Body of pancreas (tissue), 4 donors: ENCODE measurements at regions not wholly inside any gene's neighbourhood (a gene's known extent, or its start where the extent isn't known, plus 50 kb on each side); places are given as distances from the start of the nearest gene placed in this dataset.

Experiments used
- ATAC-seq: fragments of 150-250 bp; one replicate; pipeline ENCODE4 v1.9.1; 2016
- DNase-seq, 4 donors: peaks; one replicate each; pipeline ENCODE4 v3.0.0-alpha.2; 2019
- H3K27ac ChIP-seq, 4 donors: fragments of 200-600 bp; sonication (generic); 1 replicate in 3 of 4; 2 replicates in 1 of 4; pipeline versions ENCODE4 v1.5.1 to v1.6.1; 2016 to 2019; ENCODE audit warnings: mild to moderate bottlenecking in 1 of 4, mixed read lengths in 1 of 4, moderate library complexity in 1 of 4
- H3K27me3 ChIP-seq, 2 donors: fragments of 200-600 bp; sonication (generic); one replicate each; pipeline ENCODE4 v1.6.0; 2016; ENCODE audit warnings: mild to moderate bottlenecking in 1 of 2
- H3K36me3 ChIP-seq, 2 donors: fragments of 200-600 bp; sonication (generic); replicated peaks in 1 of 2; 2 replicates each; pipeline ENCODE4 v1.5.1; 2016; ENCODE audit warnings: low read depth in 2 of 2; ENCODE audit not compliant: insufficient read depth in 1 of 2
- H3K4me1 ChIP-seq: fragments of 200-600 bp; sonication (generic); one replicate; pipeline ENCODE4 v1.6.0; 2016
- H3K4me3 ChIP-seq, 2 donors: fragments of 200-600 bp; sonication (generic); 1 replicate in 1 of 2; 2 replicates in 1 of 2; pipeline ENCODE4 v1.5.1; 2016 to 2019
- H3K9me3 ChIP-seq, 3 donors: fragments of 200-600 bp; sonication (generic); 1 replicate in 2 of 3; 2 replicates in 1 of 3; pipeline ENCODE4 v1.5.1; 2016
- POLR2A ChIP-seq, 3 donors: fragments of 450-650 bp; IDR thresholded peaks; one replicate each; pipeline ENCODE4 v1.6.1; 2016; ENCODE audit warnings: antibody characterized with exemption in 3 of 3, mild to moderate bottlenecking in 2 of 3
- WGBS, 2 donors: methylation state at CpG; one replicate each; pipeline ENCODE4 v1.1.5; 2017; 5-methylcytosine and 5-hydroxymethylcytosine counted together
- intact Hi-C: fragments of 100-400 bp; cut with DNase I; formaldehyde crosslinking; loops from one replicate; pipeline ENCODE4 v1.15.1; 2023
- TF ChIP-seq, protein P1 (sequence below), 7 experiments: fragments of 450-650 bp in 4 of 7; fragments of 200-600 bp in 3 of 7; sonication (generic) in 3 of 7; IDR thresholded peaks; one replicate each; pipeline ENCODE4 v1.5.1; 2016 to 2019; ENCODE audit warnings: antibody characterized with exemption in 7 of 7

GRCh38 chr1:234961456-234962339, 166.9 kb downstream of the TOMM20 start:
- H3K4me1 ChIP-seq: peaks cover 86% of the 10 kb centered on the region
- intact Hi-C loops: no loop called here
- ATAC-seq (peak; percentile 39), DNase-seq (peak in 3 of 4 donors; percentile 44 to 78 (median 47))
- 39 to 41% methylated on average over 7 to 9 of the region's 9 CpGs for WGBS, 2 donors
- no peaks in the 10 kb centered on the region for H3K9me3 ChIP-seq
- H3K4me3 ChIP-seq: no peak overlapping the region
- no peaks in the 10 kb centered on the region for H3K36me3 ChIP-seq
- H3K27me3 ChIP-seq: no peaks in the 10 kb centered on the region
- TF ChIP-seq, protein P1, sequence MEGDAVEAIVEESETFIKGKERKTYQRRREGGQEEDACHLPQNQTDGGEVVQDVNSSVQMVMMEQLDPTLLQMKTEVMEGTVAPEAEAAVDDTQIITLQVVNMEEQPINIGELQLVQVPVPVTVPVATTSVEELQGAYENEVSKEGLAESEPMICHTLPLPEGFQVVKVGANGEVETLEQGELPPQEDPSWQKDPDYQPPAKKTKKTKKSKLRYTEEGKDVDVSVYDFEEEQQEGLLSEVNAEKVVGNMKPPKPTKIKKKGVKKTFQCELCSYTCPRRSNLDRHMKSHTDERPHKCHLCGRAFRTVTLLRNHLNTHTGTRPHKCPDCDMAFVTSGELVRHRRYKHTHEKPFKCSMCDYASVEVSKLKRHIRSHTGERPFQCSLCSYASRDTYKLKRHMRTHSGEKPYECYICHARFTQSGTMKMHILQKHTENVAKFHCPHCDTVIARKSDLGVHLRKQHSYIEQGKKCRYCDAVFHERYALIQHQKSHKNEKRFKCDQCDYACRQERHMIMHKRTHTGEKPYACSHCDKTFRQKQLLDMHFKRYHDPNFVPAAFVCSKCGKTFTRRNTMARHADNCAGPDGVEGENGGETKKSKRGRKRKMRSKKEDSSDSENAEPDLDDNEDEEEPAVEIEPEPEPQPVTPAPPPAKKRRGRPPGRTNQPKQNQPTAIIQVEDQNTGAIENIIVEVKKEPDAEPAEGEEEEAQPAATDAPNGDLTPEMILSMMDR (IDR thresholded peaks at IDR 0.05): no peak
- peak in 2 of 3 donors; percentile 29 to 34 for TF ChIP-seq POLR2A (IDR thresholded peaks at IDR 0.05)
- peak overlapping the region; percentile 87 to 96 (median 94) for H3K27ac ChIP-seq

GRCh38 chr1:234960722-234961455, 167.7 kb downstream of the TOMM20 start:
- intact Hi-C loops: no loop called here
- Histone ChIP-seq H3K9me3 (no peaks in the 10 kb centered on the region), H3K27me3 (no peaks in the 10 kb centered on the region), H3K36me3 (no peaks in the 10 kb centered on the region), H3K4me1 (peaks cover 94% of the 10 kb centered on the region), H3K4me3 (no peak overlapping the region), H3K27ac (peak overlapping the region; percentile 87 to 96 (median 94))
- TF ChIP-seq, protein P1 (IDR thresholded peaks at IDR 0.05): no peak
- peak in 2 of 3 donors; percentile 22 to 37 for TF ChIP-seq POLR2A (IDR thresholded peaks at IDR 0.05)
- ATAC-seq (peak; percentile 76), DNase-seq (peak; percentile 73 to 91 (median 79))
- WGBS, 2 donors: 19% methylated on average over 16 to 17 of the region's 17 CpGs

DNA sequence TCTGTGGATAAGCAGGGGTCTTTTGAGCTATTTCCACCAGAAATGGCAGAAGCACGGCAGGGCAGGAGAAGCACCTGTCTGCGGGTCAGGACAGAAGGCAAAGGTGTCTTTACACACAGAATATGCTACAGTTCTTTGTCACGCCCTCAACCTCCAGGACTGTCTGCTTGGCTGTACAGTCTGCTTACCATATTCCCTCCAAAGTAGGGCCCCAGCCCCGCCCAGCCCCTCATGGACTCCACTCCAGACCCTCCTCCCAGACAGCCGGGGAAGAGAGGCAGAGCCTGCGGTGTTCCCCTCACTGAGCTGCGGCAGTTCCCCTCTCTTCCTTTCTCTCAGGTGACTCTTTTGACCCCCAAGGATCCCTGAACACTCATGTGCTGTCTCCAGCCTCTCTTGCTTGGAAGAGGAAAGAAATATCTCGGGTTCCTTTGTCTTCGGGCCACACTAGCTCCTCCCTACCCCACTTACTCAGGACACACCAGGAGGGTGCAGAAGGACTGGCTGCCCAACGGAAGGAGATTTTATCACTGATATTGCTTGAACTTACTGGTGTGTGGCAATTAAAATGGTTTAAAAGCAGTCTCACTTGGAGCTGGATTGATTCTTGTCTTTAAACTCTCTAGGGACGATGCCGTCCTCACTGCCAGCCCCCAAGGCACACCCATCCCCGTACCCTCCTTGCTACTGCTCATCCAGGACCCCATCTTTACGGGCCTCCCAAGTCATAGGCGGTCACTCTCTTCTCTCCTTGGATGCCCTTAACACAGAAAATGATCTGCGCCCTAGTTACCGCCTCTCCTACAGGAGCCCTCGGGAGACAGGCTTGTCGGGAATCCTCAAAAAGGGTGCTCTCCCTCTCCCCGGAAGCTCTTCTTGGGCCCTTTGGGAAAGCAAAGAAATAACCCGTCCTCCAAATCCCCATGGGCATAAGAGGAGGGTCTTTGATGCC, 169.7 kb downstream of the TOMM20 start:
- Histone ChIP-seq H3K9me3 (no peaks in the 10 kb centered on the region), H3K4me3 (no peak overlapping the region), H3K27me3 (no peaks in the 10 kb centered on the region), H3K36me3 (no peaks in the 10 kb centered on the region), H3K27ac (peak overlapping the region; percentile 90 to 96 (median 94)), H3K4me1 (peaks cover 95% of the 10 kb centered on the region)
- intact Hi-C loops: no loop called here
- TF ChIP-seq POLR2A (IDR thresholded peaks at IDR 0.05): no peak
- TF ChIP-seq, protein P1 (IDR thresholded peaks at IDR 0.05): no peak
- DNase-seq (no peak), ATAC-seq (no peak)
- WGBS, 2 donors: 75 to 82% methylated on average over 20 to 21 of the region's 21 CpGs

DNA sequence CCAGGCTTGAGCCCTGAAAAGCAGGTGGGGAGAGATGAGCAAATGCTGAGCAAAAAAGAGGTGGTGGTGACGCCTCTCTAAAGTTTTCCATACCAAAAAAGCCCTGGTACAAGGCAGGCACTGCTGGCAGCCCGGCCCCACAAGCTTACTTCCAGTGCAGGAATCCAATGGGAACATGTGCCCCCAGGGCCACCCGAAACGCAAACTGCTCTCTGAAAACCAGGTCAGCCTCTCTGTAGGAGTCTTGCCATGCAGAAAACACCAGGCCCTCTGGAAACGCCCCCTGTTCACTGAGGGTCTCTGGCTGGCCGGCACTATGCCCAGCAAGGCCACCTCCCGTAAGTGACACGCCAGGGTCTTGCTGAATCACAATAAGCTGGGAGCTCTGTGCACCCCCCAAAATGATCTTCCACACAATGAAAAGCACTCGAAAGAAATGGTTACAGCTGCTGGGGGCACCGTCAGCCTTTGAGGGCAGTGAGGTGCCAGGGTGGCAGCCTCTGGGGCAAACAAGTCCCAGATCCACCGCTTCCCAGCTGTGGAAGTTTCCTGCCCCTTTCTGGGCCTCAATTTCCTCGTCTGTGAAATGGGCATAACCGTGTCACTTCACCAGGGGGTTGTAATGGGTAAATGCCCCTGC, 170.5 kb downstream of the TOMM20 start:
- Histone ChIP-seq H3K36me3 (no peaks in the 10 kb centered on the region), H3K27ac (peak overlapping the region; percentile 90 to 96 (median 94)), H3K4me3 (no peak overlapping the region), H3K4me1 (peaks cover 87% of the 10 kb centered on the region), H3K9me3 (no peaks in the 10 kb centered on the region), H3K27me3 (no peaks in the 10 kb centered on the region)
- whole genome bisulfite sequencing, 2 donors: 68 to 77% methylated on average over 4 to 10 of the region's 13 CpGs
- TF ChIP-seq, protein P1 (IDR thresholded peaks at IDR 0.05): no peak
- TF ChIP-seq POLR2A (IDR thresholded peaks at IDR 0.05): no peak
- DNase-seq (peak in 2 of 4 donors; percentile 16 to 33), ATAC-seq (no peak)
- intact Hi-C loops: no loop called here
